Inflammatory macrophage (primary cell): ENCODE measurements at regions not wholly inside any gene's neighbourhood (a gene's known extent, or its start where the extent isn't known, plus 50 kb on each side); places are given as distances from the start of the nearest gene placed in this dataset.

Experiments used
- DNase-seq, 2 donors: peaks; one replicate each; pipeline ENCODE4 v3.0.0-alpha.2; 2020 to 2022

DNA sequence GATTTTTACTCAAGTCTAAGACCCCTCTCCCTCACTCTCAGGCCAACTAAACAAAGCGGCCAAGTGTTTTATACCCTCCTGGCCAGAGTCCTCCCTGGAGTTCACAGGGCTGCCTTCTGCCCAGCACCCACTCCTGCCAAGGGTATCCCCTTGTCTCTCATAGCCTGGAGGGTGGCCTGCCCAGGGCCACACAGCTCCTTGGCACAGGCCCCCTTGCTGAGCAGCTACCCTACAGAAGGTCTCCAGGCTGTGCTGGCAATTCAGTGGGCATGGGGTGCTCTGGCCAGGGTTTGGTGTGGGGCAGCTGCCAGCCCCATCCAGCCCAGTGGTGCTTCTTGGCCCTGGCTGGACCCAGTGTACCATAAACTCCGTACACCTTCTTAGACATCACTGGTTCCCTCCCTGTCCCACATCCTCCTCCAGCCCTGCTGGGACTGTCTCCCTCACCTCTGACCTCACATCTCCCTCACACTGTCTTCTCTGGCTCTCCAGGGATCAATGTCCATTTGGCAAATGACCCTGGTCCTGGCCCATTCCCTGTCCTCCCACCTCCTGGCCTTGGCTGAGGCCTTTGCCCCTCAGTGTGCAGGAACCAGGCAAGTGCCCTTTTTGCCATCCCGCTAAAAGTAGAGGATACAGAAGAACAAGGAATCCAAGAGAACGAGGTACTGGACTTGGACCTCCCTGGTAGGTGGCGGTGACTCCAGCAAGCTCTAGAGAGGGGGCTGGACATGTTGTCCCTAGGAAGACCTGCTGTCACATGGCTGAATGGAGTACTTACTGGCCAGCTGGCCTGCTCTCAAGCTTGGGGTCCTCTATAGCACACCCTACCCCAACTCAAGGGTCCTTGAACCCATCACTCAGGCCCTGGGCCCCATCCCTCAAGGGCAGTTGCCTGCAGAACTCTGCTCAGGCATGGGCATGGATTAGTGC is 50.0 kb upstream of the TRPM1 start:
- DNase-seq, result no peak

GRCh38 chr15:31153531-31153930 is 52.0 kb upstream of the TRPM1 start:
- DNase-seq, result no peak

- no peak for DNase-seq
These were observed 53.6 kb upstream of the TRPM1 start for GRCh38 chr15:31155151-31155550.

DNA sequence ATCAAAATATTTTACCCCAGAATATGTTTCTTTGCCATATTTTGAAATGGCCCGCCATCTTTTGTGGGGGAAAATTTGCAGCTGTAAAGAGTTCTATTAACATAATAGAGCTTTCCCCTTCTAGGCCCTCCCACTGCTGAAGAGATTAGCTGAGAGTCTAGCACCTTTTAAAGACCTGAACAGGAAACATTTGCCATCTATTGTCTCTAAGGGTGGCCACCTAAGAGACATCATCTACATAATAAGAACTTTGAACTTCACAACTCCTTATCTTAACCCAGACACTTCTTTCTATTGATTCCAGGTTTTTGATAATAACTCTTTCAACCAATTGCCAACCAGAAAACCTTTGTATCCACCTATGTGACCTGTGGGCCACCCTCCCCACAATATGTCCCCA is 54.7 kb upstream of the TRPM1 start:
- no peak for DNase-seq

GRCh38 chr15:31156808-31157207 is 55.3 kb upstream of the TRPM1 start:
- DNase-seq, result no peak

GRCh38 chr15:31157644-31158069 is 56.1 kb upstream of the TRPM1 start:
- DNase-seq, result no peak

DNA sequence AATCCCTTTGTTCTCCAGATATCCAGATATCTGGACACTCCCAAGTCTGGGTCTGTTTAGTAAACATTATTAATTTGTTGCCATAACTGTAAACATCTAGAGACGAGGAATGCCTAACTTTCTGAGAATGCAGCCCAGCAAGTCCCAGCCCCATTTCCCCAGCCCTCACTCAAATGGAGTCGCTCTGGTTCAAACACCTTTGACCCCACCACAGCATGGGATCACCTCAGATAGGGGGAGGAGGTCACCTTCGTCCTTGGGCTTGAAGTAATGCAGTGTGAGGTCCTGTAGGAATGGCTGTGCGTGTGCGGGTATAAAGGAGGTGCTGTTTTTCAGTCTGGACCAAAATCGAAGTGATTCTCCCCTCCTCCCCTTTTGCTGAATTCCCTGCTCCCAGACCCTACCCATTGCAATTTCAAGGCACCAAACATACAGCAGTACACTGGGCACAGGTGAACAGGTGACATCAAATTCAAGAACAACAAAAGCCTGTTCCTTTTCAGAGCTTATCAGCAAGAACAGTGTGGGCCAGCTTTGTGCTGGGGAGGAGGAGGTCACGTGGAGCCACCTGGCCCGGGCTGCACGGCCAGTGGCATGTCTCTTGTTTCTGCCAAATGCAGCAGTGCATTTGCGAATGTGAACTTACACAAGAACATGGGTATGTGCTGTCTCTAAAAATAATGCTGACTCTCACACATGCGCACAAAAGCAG is 57.5 kb upstream of the TRPM1 start:
- DNase-seq, result no peak

GRCh38 chr15:31159837-31160236 is 58.3 kb upstream of the TRPM1 start:
- no peak for DNase-seq

DNA sequence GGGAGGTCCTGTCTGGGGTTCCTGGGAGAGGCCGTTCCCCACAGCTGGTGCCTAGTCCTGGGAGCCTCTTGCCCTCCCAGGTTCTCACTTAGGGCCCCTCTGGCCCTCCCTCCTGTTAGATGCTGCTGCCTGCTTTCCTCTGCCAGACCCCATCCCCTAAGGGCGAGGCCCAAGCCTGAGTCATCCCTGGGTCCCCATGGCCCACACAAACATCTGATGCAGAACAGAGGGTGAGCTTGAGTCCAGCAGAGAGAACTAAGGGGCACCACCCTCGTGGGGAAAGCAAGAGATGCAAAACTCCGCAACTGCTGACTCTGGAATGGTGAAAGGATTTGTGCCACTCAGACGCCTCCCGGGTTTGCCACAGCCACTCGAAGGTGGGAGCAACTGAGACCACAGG is 58.8 kb upstream of the TRPM1 start:
- no peak for DNase-seq

DNA sequence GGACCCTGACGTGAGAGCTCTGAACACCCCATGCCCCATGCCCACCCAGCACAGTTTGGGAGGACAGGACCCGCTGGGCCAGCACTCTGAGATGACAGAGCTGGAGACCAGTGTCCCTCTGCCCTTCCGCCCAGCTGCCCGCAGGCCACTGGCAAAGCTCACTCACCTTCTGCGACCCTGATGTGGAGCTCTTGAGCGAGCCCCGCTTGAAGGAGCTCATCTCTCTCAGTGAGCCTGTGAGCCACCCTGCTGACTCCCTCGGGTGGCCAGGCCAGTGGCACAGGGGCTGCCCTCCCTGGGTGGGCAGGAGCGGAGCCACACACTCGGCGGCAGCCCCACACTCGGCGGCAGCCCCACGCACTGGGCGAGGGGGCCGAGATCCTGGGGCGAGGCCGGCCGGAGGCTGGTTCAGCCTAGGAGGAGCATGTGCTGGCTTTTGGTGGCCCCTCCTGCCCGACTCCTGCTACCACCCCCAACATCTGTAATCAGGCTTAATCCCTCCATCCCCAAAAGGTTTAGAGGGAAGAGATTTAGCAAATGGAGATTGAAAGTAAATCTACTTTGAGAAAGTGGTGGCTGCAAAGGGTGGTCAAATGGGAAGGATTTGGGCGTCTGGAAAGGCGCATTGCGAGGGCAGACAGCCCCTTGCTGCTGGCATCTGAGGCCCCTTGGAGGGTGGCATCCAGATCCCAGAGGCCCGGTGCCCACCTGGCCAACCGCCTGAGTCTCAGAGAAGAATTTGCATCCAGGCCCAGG is 59.4 kb upstream of the TRPM1 start:
- no peak for DNase-seq

DNA sequence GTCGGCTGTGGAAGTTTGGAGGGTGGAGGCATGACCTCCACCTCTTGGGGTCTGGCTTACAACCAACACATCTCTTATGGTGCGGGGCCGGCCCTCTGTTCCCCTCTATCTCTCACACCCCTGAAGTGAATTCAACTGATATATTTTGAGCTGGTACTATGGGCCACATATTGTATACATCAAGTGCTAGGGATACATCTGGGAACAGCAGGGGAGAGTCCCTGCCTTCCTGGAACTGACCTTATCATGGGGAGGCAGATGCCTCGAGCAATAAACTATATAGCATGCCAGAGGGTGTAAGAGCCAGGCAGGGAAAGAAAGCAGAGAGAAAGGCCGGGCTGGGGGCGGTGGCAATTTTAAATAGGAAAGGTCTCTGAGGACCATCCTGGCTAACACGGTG is 60.4 kb upstream of the TRPM1 start:
- no peak for DNase-seq

GRCh38 chr15:31162721-31163510 is 61.4 kb upstream of the TRPM1 start:
- DNase-seq, result no peak

DNA sequence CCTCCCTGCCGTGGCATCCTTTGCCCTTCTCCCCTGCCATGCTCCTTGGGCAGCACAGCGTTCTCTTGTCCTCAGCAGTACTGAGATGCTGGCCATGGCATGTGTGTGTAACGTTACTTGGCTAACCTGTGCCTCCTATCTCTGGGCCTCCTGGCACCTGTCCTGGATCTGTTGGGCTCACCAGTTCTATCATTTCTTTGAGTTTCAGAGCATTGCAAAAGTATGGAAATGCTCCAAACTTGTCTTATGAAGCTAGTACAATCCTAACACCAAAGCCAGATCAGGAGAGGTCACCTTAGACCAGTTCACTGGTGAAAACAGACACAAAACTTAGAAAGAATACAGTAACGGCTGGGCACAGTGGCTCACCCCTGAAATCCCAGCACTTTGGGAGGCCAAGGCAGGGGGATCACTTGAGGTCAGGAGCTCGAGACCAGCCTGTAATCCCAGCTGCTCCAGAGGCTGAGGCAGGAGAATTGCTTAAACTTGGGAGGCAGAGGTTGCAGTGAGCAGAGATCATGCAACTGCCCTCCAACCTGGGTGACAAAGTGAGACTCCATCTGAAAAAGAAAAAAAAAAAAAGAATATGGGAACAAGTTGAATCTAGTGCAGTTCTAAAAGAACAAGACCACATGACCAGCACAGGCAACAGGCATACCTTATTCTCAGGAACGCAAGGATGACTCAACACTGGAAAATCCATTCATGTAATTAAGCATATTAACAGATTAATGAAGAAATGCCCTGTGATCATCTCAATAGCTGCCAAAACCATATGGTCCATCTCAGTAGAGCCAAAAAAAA is 62.4 kb upstream of the TRPM1 start:
- DNase-seq, result no peak

- no peak for DNase-seq
These were observed 63.0 kb upstream of the TRPM1 start for GRCh38 chr15:31164573-31164912.

- DNase-seq, result peak in 1 of 2 donors; percentile 23
These were observed 68.0 kb upstream of the TRPM1 start for GRCh38 chr15:31169558-31169957.

- DNase-seq, result no peak
These were observed 70.2 kb upstream of the TRPM1 start for GRCh38 chr15:31171731-31172130.

DNA sequence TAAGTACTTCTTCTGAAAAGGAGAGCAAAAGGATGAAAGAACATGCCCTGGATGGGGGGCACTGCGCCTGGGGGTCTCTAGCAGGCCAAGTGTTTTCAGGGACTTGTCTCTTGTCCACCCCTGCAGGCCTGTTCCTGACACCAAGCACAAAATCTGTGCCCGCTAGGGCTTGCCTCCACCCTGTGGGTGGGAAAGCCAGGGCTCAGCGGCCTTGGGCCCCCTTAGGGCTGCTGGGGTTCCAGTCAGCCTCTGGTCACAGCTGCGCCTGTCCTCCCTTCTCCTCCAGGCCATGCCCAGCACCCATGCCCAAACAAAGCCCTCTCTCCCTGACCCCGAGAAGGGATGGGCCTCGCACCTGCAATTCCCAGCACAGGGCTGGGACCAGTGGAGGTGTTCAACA is 71.1 kb upstream of the TRPM1 start:
- DNase-seq, result no peak

DNA sequence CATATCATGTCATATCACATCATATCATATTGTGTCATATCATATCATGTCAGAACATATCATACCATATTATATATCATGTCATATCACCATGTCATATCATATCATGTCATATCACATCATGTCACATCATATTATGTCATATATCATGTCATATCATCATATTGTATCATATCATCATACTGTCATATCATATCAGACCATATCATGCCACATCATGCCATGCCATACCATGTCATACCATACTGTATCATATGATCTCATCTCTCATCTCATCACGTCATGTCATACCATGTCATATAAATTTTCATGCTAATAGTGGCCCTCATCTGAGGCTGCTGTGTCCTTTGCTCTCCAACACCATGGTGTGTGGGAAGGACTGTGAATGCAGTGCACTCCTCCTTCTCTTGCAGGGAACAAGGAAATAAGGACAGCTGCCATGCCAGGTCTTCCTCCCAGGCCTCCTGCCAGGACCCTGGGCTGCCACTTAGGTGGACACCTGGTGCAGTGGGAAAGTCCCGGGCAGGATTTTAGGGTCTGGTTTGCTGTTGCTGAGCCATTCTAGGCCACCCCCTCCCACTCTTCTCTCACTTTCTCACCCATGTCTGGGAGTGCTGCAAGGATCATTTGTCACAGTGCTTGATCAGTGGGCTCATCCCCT is 72.4 kb upstream of the TRPM1 start:
- DNase-seq, result no peak

DNA sequence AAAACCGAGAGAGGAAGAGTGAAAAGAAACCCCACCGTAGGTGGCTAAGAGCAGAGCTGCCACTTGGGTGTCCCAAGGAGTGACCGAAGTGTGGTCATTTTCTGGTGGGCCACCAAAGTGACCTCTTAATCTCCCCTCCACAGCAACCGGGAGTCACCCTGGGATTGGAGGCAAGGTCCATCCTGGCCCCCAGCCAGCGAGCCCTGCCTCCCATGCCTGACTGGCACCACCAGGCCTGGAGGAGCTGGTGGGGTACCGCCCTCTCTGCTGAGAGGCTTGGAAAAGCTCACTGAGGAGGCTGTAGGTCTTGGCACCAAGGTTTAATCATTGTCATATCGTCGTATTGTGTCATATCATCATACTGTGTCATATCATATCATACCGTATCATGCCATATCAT is 74.0 kb upstream of the TRPM1 start:
- DNase-seq, result no peak

- DNase-seq, result peak; percentile 50 to 72
These were observed 76.4 kb upstream of the TRPM1 start for GRCh38 chr15:31177951-31178350.

DNA sequence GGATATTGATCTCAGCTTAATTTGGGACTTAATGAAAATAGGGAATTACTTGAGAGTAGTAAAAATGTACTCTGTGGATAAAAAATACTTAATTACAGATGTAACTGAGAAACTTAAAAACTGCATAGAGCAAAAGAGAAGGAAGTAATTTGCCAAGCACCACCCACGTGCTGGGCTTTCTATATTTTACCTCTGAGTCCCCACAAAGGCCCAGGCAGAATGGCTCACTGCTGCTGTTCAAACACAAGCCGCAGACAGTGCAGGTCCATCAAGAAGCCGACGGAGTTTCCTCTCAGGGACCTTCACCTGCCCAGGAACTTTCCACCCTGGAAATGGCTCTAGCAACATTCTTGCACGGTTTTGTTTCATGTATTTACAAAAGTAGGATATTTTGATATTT is 77.2 kb upstream of the TRPM1 start:
- peak; percentile 47 to 58 for DNase-seq
